A549 (cell line): ENCODE measurements at regions not wholly inside any gene's neighbourhood (a gene's known extent, or its start where the extent isn't known, plus 50 kb on each side); places are given as distances from the start of the nearest gene placed in this dataset.

Experiments used
- CBX8 ChIP-seq: fragments of 200-600 bp; sonication (generic); IDR thresholded peaks from 2 replicates; pipeline ENCODE4 v1.6.1; 2016
- EP300 ChIP-seq, 2 experiments: fragments of >200 bp; sonication (Bioruptor Twin); formaldehyde crosslinking; IDR thresholded peaks; 2 replicates in 1 of 2; 3 replicates in 1 of 2; pipeline ENCODE4 v1.6.1; 2016 to 2017
- FOSB ChIP-seq: fragments of 250-450 bp; sonication (Bioruptor Pico); IDR thresholded peaks from 2 replicates; pipeline ENCODE4 v1.5.0; 2020; ENCODE audit warnings: mild to moderate bottlenecking, moderate library complexity
- FOSL2 ChIP-seq, 2 experiments: fragments of 450-650 bp in 1 of 2; fragments of >200 bp in 1 of 2; sonication (Bioruptor Twin) in 1 of 2; formaldehyde crosslinking; IDR thresholded peaks; 2 replicates each; pipeline versions ENCODE4 v1.5.0 to v1.6.1; 2016 to 2020; ENCODE audit warnings: mild to moderate bottlenecking in 1 of 2, moderate library complexity in 1 of 2
- MYC ChIP-seq: IDR thresholded peaks from 2 replicates; pipeline ENCODE4 v1.6.1; 2012; ENCODE audit warnings: mild to moderate bottlenecking, inconsistent platforms, low read length, improper control_type of control experiment, borderline replicate concordance
- POLR2A ChIP-seq: IDR thresholded peaks from 2 replicates; pipeline ENCODE4 v1.6.1; 2012; ENCODE audit warnings: mild to moderate bottlenecking, low read length
- RNF2 ChIP-seq: fragments of 200-600 bp; sonication (generic); IDR thresholded peaks from 2 replicates; pipeline ENCODE4 v1.6.1; 2016; ENCODE audit warnings: low read depth, mild to moderate bottlenecking, antibody characterized with exemption, moderate library complexity, borderline replicate concordance
- SMC3 ChIP-seq: fragments of >200 bp; sonication (Bioruptor Twin); formaldehyde crosslinking; IDR thresholded peaks from 3 replicates; pipeline ENCODE4 v1.6.1; 2018; ENCODE audit warnings: inconsistent platforms
- SREBF2 ChIP-seq: fragments of 450-650 bp; IDR thresholded peaks from 2 replicates; pipeline ENCODE4 v1.6.1; 2014; ENCODE audit warnings: mild to moderate bottlenecking, moderate library complexity
- ZFP36 ChIP-seq: fragments of 450-650 bp; IDR thresholded peaks from 2 replicates; pipeline ENCODE4 v1.6.1; 2014; ENCODE audit warnings: borderline replicate concordance; ENCODE audit not compliant: partially characterized antibody
- TF ChIP-seq, protein P1 (sequence below): fragments of >200 bp; sonication (Bioruptor Twin); formaldehyde crosslinking; IDR thresholded peaks from 3 replicates; pipeline ENCODE4 v1.5.1; 2016
- TF ChIP-seq, protein P2 (sequence below): IDR thresholded peaks from 2 replicates; pipeline ENCODE4 v1.6.1; 2012
- TF ChIP-seq, protein P3 (sequence below): fragments of 200-600 bp; sonication (generic); IDR thresholded peaks from 2 replicates; pipeline ENCODE4 v1.6.1; 2016; ENCODE audit warnings: antibody characterized with exemption, mild to moderate bottlenecking, moderate library complexity

DNA sequence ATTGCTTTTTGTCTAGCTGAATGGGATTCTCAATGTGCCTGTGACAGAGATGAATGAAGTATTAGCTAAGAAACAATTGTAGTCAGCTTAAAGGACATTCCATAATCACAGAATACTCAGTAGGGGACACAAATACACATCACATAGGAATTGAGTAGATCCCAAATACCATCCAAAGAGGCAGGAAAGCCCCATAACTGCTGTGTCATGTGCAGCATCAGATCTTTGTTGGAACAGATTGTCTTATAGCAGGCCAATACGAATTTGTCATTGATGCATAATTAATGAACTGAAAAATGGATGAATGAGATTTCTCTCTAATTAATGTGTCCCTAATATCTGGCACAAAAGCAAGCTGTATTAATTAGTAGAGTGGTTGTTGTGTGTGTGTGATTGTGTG, 82.3 kb upstream of the S1PR1 start:
- TF ChIP-seq SREBF2 (no peak), ZFP36 (no peak), CBX8 (no peak), MYC (no peak), RNF2 (no peak), POLR2A (no peak), FOSL2 (IDR thresholded peaks at IDR 0.05) (no peak), FOSL2 (CRISPR knock-in tag; IDR thresholded peaks at IDR 0.05) (no peak), FOSB (CRISPR knock-in tag) (no peak), EP300 (IDR thresholded peaks at IDR 0.05) (no peak), SMC3 (no peak)
- TF ChIP-seq, protein P1, sequence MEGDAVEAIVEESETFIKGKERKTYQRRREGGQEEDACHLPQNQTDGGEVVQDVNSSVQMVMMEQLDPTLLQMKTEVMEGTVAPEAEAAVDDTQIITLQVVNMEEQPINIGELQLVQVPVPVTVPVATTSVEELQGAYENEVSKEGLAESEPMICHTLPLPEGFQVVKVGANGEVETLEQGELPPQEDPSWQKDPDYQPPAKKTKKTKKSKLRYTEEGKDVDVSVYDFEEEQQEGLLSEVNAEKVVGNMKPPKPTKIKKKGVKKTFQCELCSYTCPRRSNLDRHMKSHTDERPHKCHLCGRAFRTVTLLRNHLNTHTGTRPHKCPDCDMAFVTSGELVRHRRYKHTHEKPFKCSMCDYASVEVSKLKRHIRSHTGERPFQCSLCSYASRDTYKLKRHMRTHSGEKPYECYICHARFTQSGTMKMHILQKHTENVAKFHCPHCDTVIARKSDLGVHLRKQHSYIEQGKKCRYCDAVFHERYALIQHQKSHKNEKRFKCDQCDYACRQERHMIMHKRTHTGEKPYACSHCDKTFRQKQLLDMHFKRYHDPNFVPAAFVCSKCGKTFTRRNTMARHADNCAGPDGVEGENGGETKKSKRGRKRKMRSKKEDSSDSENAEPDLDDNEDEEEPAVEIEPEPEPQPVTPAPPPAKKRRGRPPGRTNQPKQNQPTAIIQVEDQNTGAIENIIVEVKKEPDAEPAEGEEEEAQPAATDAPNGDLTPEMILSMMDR = no peak
- TF ChIP-seq, protein P2, sequence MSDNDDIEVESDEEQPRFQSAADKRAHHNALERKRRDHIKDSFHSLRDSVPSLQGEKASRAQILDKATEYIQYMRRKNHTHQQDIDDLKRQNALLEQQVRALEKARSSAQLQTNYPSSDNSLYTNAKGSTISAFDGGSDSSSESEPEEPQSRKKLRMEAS = no peak
- TF ChIP-seq, protein P3, sequence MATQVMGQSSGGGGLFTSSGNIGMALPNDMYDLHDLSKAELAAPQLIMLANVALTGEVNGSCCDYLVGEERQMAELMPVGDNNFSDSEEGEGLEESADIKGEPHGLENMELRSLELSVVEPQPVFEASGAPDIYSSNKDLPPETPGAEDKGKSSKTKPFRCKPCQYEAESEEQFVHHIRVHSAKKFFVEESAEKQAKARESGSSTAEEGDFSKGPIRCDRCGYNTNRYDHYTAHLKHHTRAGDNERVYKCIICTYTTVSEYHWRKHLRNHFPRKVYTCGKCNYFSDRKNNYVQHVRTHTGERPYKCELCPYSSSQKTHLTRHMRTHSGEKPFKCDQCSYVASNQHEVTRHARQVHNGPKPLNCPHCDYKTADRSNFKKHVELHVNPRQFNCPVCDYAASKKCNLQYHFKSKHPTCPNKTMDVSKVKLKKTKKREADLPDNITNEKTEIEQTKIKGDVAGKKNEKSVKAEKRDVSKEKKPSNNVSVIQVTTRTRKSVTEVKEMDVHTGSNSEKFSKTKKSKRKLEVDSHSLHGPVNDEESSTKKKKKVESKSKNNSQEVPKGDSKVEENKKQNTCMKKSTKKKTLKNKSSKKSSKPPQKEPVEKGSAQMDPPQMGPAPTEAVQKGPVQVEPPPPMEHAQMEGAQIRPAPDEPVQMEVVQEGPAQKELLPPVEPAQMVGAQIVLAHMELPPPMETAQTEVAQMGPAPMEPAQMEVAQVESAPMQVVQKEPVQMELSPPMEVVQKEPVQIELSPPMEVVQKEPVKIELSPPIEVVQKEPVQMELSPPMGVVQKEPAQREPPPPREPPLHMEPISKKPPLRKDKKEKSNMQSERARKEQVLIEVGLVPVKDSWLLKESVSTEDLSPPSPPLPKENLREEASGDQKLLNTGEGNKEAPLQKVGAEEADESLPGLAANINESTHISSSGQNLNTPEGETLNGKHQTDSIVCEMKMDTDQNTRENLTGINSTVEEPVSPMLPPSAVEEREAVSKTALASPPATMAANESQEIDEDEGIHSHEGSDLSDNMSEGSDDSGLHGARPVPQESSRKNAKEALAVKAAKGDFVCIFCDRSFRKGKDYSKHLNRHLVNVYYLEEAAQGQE = no peak
